WTC11 (cell line): ENCODE measurements at regions not wholly inside any gene's neighbourhood (a gene's known extent, or its start where the extent isn't known, plus 50 kb on each side); places are given as distances from the start of the nearest gene placed in this dataset.

Experiments used
- ATAC-seq: fragments of 200-7000 bp; cut with Tn5 transposase; 2 replicates; pipeline ENCODE4 v1.10.0; 2021; ENCODE audit warnings: mild to moderate bottlenecking, moderate library complexity
- CTCF ChIA-PET: fragments of 300-600 bp; sonication (Branson Sonifier 250); formaldehyde crosslinking; loops from one replicate; lab custom pipeline; 2021; ENCODE audit warnings: antibody characterized with exemption; lab: Charles Lee
- POLR2A ChIA-PET: fragments of 350-600 bp; sonication (Branson Sonifier 250); formaldehyde crosslinking; loops from one replicate; lab custom pipeline; 2021; ENCODE audit warnings: antibody characterized with exemption; lab: Charles Lee
- DNase-seq: peaks from one replicate; pipeline ENCODE4 v3.0.0; 2021; ENCODE audit warnings: low spot score
- H3K27ac Mint-ChIP-seq: 2 replicates; pipeline ENCODE4 v1.8.0; 2021; ENCODE audit warnings: mixed read lengths
- H3K27me3 Mint-ChIP-seq: 2 replicates; pipeline ENCODE4 v1.8.0; 2021; ENCODE audit warnings: low read depth, mild to moderate bottlenecking, moderate library complexity, mixed read lengths
- H3K36me3 Mint-ChIP-seq: 2 replicates; pipeline ENCODE4 v1.8.0; 2021; ENCODE audit warnings: mixed read lengths
- H3K4me1 Mint-ChIP-seq: 2 replicates; pipeline ENCODE4 v1.8.0; 2022; ENCODE audit warnings: mixed read lengths
- H3K4me3 Mint-ChIP-seq: 2 replicates; pipeline ENCODE4 v1.8.0; 2021; ENCODE audit warnings: mild to moderate bottlenecking, moderate library complexity, mixed read lengths
- H3K9me3 Mint-ChIP-seq: 2 replicates; pipeline ENCODE4 v1.8.0; 2021; ENCODE audit warnings: mixed read lengths
- FOXJ3 ChIP-seq: sonication (generic); formaldehyde crosslinking; IDR thresholded peaks from 2 replicates; pipeline ENCODE4 v1.9.0; 2021; ENCODE audit warnings: missing genetic modification reagents, mild to moderate bottlenecking, borderline replicate concordance
- GABPB1 ChIP-seq: sonication (generic); formaldehyde crosslinking; IDR thresholded peaks from 2 replicates; pipeline ENCODE4 v1.8.1; 2023; ENCODE audit warnings: mild to moderate bottlenecking, missing genetic modification reagents
- HMGA2 ChIP-seq: fragments of 250-450 bp; sonication (Bioruptor Pico); IDR thresholded peaks from 2 replicates; pipeline ENCODE4 v1.4.0; 2021; ENCODE audit warnings: mild to moderate bottlenecking, moderate library complexity
- IRF2 ChIP-seq: sonication (generic); formaldehyde crosslinking; IDR thresholded peaks from 2 replicates; pipeline ENCODE4 v1.8.0; 2022; ENCODE audit warnings: low read depth, missing genetic modification reagents, borderline replicate concordance
- KAT7 ChIP-seq: sonication (generic); formaldehyde crosslinking; IDR thresholded peaks from 2 replicates; pipeline ENCODE4 v1.8.1; 2023; ENCODE audit warnings: missing genetic modification reagents, mild to moderate bottlenecking, borderline replicate concordance
- MXD4 ChIP-seq: fragments of 250-450 bp; sonication (Bioruptor Pico); IDR thresholded peaks from 2 replicates; pipeline ENCODE4 v1.8.0; 2021; ENCODE audit warnings: mild to moderate bottlenecking, moderate library complexity, borderline replicate concordance
- MYBL2 ChIP-seq: sonication (generic); formaldehyde crosslinking; IDR thresholded peaks from 2 replicates; pipeline ENCODE4 v1.8.1; 2023; ENCODE audit warnings: mild to moderate bottlenecking, moderate library complexity, missing genetic modification reagents
- NR1H2 ChIP-seq: sonication (generic); formaldehyde crosslinking; IDR thresholded peaks from 2 replicates; pipeline ENCODE4 v1.9.0; 2021; ENCODE audit warnings: mild to moderate bottlenecking, moderate library complexity, missing genetic modification reagents
- NR2C2 ChIP-seq: sonication (generic); formaldehyde crosslinking; IDR thresholded peaks from 2 replicates; pipeline ENCODE4 v1.8.0; 2022; ENCODE audit warnings: mild to moderate bottlenecking, missing genetic modification reagents
- PRRX2 ChIP-seq: fragments of 250-450 bp; sonication (Bioruptor Pico); IDR thresholded peaks from 2 replicates; pipeline ENCODE4 v1.8.0; 2021; ENCODE audit warnings: mild to moderate bottlenecking
- RELA ChIP-seq: sonication (generic); formaldehyde crosslinking; IDR thresholded peaks from 2 replicates; pipeline ENCODE4 v1.8.1; 2022; ENCODE audit warnings: missing genetic modification reagents, mild to moderate bottlenecking, borderline replicate concordance
- SMAD4 ChIP-seq: sonication (generic); formaldehyde crosslinking; IDR thresholded peaks from 2 replicates; pipeline ENCODE4 v1.8.0; 2022; ENCODE audit warnings: mild to moderate bottlenecking, missing genetic modification reagents
- TCF7 ChIP-seq: sonication (generic); formaldehyde crosslinking; IDR thresholded peaks from 2 replicates; pipeline ENCODE4 v1.8.0; 2022; ENCODE audit warnings: mild to moderate bottlenecking, low read depth, missing genetic modification reagents, moderate library complexity
- ZNF219 ChIP-seq: sonication (generic); formaldehyde crosslinking; IDR thresholded peaks from 2 replicates; pipeline ENCODE4 v1.8.0; 2023; ENCODE audit warnings: missing genetic modification reagents, mild to moderate bottlenecking, borderline replicate concordance
- ZNF423 ChIP-seq: fragments of 250-450 bp; sonication (Bioruptor Pico); IDR thresholded peaks from 2 replicates; pipeline ENCODE4 v2.1.2; 2022; ENCODE audit warnings: mild to moderate bottlenecking, moderate library complexity
- TF ChIP-seq, protein P1 (sequence below): sonication (generic); formaldehyde crosslinking; IDR thresholded peaks from 2 replicates; pipeline ENCODE4 v1.8.0; 2022; ENCODE audit warnings: mild to moderate bottlenecking, missing genetic modification reagents
- TF ChIP-seq, protein P2 (sequence below): sonication (generic); formaldehyde crosslinking; IDR thresholded peaks from 2 replicates; pipeline ENCODE4 v1.8.0; 2022; ENCODE audit warnings: mild to moderate bottlenecking, missing genetic modification reagents
- TF ChIP-seq, protein P3 (sequence below): sonication (generic); formaldehyde crosslinking; IDR thresholded peaks from 2 replicates; pipeline ENCODE4 v1.8.1; 2023; ENCODE audit warnings: mild to moderate bottlenecking, missing genetic modification reagents
- TF ChIP-seq, protein P4 (sequence below): fragments of 250-450 bp; sonication (Bioruptor Pico); IDR thresholded peaks from 2 replicates; pipeline ENCODE4 v2.1.2; 2022; ENCODE audit warnings: mild to moderate bottlenecking, moderate library complexity
- TF ChIP-seq, protein P5 (sequence below): sonication (generic); formaldehyde crosslinking; IDR thresholded peaks from 2 replicates; pipeline ENCODE4 v1.8.1; 2022; ENCODE audit warnings: missing genetic modification reagents, borderline replicate concordance
- TF ChIP-seq, protein P6 (sequence below): sonication (generic); formaldehyde crosslinking; IDR thresholded peaks from 2 replicates; pipeline ENCODE4 v1.8.1; 2023; ENCODE audit warnings: mild to moderate bottlenecking, missing genetic modification reagents, moderate library complexity
- TF ChIP-seq, protein P7 (sequence below): sonication (generic); formaldehyde crosslinking; IDR thresholded peaks from 2 replicates; pipeline ENCODE4 v1.8.1; 2023; ENCODE audit warnings: mild to moderate bottlenecking, missing genetic modification reagents, moderate library complexity

DNA sequence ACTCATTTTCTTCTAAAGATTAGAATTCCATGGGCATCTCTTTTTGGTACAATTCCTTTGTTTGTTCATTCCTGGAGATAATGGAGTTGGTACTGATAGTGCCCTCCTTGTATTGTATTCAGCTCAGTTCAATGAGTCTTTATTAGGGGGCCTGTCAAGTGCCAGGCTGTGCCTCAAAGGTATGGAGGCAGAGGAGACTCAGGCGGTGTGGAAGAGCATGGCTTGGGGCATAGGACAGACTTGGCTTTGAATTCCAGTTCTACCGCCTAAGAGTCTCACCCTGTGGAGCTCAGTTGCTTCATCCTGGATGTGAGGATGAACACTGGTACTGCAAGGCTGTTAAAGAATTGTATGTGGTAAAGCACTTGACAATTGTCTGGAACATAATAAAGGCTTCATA is 196.6 kb upstream of the IL12A start:
- H3K4me1 Mint-ChIP-seq: peaks cover 25% of the 10 kb centered on the region
- no peaks in the 10 kb centered on the region for H3K9me3 Mint-ChIP-seq
- no peak overlapping the region for H3K4me3 Mint-ChIP-seq
- H3K36me3 Mint-ChIP-seq: no peaks in the 10 kb centered on the region
- CTCF ChIA-PET: interaction anchor here (0.6 kb wide), 1 partner anchor 10 kb away, joined by 3 read pairs; no protein-coding TSS in a partner anchor
- H3K27ac Mint-ChIP-seq: no peak overlapping the region
- H3K27me3 Mint-ChIP-seq: no peaks in the 10 kb centered on the region; the same call in 1 of the 2 replicates
- TF ChIP-seq, protein P1, sequence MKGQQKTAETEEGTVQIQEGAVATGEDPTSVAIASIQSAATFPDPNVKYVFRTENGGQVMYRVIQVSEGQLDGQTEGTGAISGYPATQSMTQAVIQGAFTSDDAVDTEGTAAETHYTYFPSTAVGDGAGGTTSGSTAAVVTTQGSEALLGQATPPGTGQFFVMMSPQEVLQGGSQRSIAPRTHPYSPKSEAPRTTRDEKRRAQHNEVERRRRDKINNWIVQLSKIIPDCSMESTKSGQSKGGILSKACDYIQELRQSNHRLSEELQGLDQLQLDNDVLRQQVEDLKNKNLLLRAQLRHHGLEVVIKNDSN (CRISPR knock-in tag): no peak
- no peak for TF ChIP-seq NR1H2 (CRISPR knock-in tag)
- TF ChIP-seq, protein P2, sequence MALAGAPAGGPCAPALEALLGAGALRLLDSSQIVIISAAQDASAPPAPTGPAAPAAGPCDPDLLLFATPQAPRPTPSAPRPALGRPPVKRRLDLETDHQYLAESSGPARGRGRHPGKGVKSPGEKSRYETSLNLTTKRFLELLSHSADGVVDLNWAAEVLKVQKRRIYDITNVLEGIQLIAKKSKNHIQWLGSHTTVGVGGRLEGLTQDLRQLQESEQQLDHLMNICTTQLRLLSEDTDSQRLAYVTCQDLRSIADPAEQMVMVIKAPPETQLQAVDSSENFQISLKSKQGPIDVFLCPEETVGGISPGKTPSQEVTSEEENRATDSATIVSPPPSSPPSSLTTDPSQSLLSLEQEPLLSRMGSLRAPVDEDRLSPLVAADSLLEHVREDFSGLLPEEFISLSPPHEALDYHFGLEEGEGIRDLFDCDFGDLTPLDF (CRISPR knock-in tag): no peak
- no peak for TF ChIP-seq SMAD4 (CRISPR knock-in tag)
- TF ChIP-seq NR2C2: no peak
- TF ChIP-seq, protein P3, sequence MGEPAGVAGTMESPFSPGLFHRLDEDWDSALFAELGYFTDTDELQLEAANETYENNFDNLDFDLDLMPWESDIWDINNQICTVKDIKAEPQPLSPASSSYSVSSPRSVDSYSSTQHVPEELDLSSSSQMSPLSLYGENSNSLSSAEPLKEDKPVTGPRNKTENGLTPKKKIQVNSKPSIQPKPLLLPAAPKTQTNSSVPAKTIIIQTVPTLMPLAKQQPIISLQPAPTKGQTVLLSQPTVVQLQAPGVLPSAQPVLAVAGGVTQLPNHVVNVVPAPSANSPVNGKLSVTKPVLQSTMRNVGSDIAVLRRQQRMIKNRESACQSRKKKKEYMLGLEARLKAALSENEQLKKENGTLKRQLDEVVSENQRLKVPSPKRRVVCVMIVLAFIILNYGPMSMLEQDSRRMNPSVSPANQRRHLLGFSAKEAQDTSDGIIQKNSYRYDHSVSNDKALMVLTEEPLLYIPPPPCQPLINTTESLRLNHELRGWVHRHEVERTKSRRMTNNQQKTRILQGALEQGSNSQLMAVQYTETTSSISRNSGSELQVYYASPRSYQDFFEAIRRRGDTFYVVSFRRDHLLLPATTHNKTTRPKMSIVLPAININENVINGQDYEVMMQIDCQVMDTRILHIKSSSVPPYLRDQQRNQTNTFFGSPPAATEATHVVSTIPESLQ (CRISPR knock-in tag): no peak
- no peak for TF ChIP-seq IRF2 (CRISPR knock-in tag)
- no peak for TF ChIP-seq MXD4
- TF ChIP-seq, all 79 proteins: peak for 0
- DNase-seq (no peak), ATAC-seq (no peak)
- POLR2A ChIA-PET: no interaction called here

DNA sequence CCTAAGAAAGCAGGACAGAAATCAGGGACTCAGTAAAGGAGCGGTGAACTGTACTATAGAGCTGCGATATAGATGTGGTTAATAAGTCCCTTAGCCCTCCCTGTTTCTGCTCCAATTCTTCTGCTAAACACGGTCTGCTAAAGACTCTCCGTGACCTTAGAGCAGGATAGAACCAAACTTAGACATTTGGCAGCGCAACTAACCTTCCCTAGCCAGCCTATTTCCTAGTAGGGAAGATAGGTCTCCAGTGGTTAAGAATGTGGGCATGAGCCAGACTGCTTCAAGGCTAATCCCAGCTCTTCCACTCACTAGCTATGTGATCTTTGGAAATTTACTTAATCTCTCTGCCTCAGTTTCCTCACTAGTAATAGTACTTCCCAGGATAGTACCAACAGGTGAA is 193.6 kb upstream of the IL12A start:
- H3K36me3 Mint-ChIP-seq: no peaks in the 10 kb centered on the region
- CTCF ChIA-PET: interaction anchor here (0.8 to 1.3 kb wide), 2 partner anchors 10 to 528 kb away, joined by 4 read pairs; no protein-coding TSS in a partner anchor
- TF ChIP-seq ZNF423: no peak
- TF ChIP-seq HMGA2 (CRISPR knock-in tag): no peak
- TF ChIP-seq, protein P4, sequence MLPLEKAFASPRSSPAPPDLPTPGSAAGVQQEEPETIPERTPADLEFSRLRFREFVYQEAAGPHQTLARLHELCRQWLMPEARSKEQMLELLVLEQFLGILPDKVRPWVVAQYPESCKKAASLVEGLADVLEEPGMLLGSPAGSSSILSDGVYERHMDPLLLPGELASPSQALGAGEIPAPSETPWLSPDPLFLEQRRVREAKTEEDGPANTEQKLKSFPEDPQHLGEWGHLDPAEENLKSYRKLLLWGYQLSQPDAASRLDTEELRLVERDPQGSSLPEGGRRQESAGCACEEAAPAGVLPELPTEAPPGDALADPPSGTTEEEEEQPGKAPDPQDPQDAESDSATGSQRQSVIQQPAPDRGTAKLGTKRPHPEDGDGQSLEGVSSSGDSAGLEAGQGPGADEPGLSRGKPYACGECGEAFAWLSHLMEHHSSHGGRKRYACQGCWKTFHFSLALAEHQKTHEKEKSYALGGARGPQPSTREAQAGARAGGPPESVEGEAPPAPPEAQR (CRISPR knock-in tag): no peak
- TF ChIP-seq ZNF219: no peak
- no peak for TF ChIP-seq FOXJ3 (CRISPR knock-in tag)
- TF ChIP-seq MYBL2: no peak
- no peak for TF ChIP-seq GABPB1 (CRISPR knock-in tag)
- TF ChIP-seq, protein P5, sequence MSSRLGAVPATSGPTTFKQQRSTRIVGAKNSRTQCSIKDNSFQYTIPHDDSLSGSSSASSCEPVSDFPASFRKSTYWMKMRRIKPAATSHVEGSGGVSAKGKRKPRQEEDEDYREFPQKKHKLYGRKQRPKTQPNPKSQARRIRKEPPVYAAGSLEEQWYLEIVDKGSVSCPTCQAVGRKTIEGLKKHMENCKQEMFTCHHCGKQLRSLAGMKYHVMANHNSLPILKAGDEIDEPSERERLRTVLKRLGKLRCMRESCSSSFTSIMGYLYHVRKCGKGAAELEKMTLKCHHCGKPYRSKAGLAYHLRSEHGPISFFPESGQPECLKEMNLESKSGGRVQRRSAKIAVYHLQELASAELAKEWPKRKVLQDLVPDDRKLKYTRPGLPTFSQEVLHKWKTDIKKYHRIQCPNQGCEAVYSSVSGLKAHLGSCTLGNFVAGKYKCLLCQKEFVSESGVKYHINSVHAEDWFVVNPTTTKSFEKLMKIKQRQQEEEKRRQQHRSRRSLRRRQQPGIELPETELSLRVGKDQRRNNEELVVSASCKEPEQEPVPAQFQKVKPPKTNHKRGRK (CRISPR knock-in tag): no peak
- TF ChIP-seq TCF7 (CRISPR knock-in tag): no peak
- TF ChIP-seq, protein P6, sequence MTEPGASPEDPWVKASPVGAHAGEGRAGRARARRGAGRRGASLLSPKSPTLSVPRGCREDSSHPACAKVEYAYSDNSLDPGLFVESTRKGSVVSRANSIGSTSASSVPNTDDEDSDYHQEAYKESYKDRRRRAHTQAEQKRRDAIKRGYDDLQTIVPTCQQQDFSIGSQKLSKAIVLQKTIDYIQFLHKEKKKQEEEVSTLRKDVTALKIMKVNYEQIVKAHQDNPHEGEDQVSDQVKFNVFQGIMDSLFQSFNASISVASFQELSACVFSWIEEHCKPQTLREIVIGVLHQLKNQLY (CRISPR knock-in tag): no peak
- no peak for TF ChIP-seq KAT7 (CRISPR knock-in tag)
- TF ChIP-seq RELA: no peak
- TF ChIP-seq, protein P7, sequence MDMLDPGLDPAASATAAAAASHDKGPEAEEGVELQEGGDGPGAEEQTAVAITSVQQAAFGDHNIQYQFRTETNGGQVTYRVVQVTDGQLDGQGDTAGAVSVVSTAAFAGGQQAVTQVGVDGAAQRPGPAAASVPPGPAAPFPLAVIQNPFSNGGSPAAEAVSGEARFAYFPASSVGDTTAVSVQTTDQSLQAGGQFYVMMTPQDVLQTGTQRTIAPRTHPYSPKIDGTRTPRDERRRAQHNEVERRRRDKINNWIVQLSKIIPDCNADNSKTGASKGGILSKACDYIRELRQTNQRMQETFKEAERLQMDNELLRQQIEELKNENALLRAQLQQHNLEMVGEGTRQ (CRISPR knock-in tag): no peak
- TF ChIP-seq PRRX2 (CRISPR knock-in tag): no peak
- TF ChIP-seq, all 79 proteins: peak for 0
- POLR2A ChIA-PET: no interaction called here
- ATAC-seq (no peak), DNase-seq (no peak)
- H3K27me3 Mint-ChIP-seq: peaks cover under 1% of the 10 kb centered on the region; the same call in 1 of the 2 replicates
- no peak overlapping the region for H3K27ac Mint-ChIP-seq
- peaks cover 11% of the 10 kb centered on the region for H3K4me1 Mint-ChIP-seq
- H3K9me3 Mint-ChIP-seq: no peaks in the 10 kb centered on the region
- no peak overlapping the region for H3K4me3 Mint-ChIP-seq
